Chondrocyte (in vitro differentiated cells): ENCODE measurements at regions not wholly inside any gene's neighbourhood (a gene's known extent, or its start where the extent isn't known, plus 50 kb on each side); places are given as distances from the start of the nearest gene placed in this dataset.

Experiments used
- DNase-seq: peaks from one replicate; pipeline ENCODE4 v3.0.0; 2021; ENCODE audit warnings: mixed read lengths, low spot score
- H3K27ac Mint-ChIP-seq: one replicate; pipeline ENCODE4 v1.8.0; 2021; ENCODE audit warnings: mild to moderate bottlenecking, moderate library complexity, mixed read lengths; ENCODE audit not compliant: unreplicated experiment
- H3K27me3 Mint-ChIP-seq: 2 replicates; pipeline ENCODE4 v1.8.0; 2021; ENCODE audit warnings: low read depth, mixed read lengths
- H3K36me3 Mint-ChIP-seq: 2 replicates; pipeline ENCODE4 v1.8.0; 2021; ENCODE audit warnings: low read depth, mixed read lengths
- H3K4me1 Mint-ChIP-seq: 2 replicates; pipeline ENCODE4 v1.8.0; 2021; ENCODE audit warnings: low read depth, mild to moderate bottlenecking, mixed read lengths
- H3K4me3 Mint-ChIP-seq: one replicate; pipeline ENCODE4 v1.8.0; 2021; ENCODE audit warnings: mild to moderate bottlenecking, moderate library complexity, mixed read lengths; ENCODE audit not compliant: unreplicated experiment
- H3K9me3 Mint-ChIP-seq: 2 replicates; pipeline ENCODE4 v1.8.0; 2021; ENCODE audit warnings: low read depth, mixed read lengths
- TF ChIP-seq, protein P1 (sequence below): fragments of 200-600 bp; sonication (generic); IDR thresholded peaks from 2 replicates; pipeline ENCODE4 v1.5.0; 2021; ENCODE audit warnings: antibody characterized with exemption, mild to moderate bottlenecking, moderate library complexity

DNA sequence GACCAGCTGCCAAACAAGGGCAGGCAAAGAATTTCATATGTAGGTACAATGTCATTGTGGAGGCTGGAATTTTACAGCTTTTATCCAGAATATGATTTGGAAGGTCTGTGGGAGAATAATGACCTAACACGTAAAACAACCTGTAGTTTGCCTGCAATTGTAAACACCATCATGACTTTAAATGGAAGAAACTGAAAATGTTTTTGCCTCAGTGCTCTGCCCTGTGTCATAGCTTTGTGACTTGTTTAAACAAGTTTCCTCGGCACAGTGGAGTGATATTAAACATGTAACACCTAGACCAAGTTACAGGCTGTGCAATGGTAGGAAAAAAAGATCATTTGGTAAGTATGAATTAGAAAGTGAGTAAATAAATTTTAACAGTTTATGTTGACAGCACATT, 171.6 kb upstream of the MBNL1 start:
- Mint-ChIP-seq H3K9me3 (peaks cover 7% of the 10 kb centered on the region), H3K27me3 (no peaks in the 10 kb centered on the region), H3K36me3 (no peaks in the 10 kb centered on the region), H3K27ac (no peak overlapping the region), H3K4me1 (no peaks in the 10 kb centered on the region), H3K4me3 (no peak overlapping the region)
- no peak for DNase-seq
- TF ChIP-seq, protein P1, sequence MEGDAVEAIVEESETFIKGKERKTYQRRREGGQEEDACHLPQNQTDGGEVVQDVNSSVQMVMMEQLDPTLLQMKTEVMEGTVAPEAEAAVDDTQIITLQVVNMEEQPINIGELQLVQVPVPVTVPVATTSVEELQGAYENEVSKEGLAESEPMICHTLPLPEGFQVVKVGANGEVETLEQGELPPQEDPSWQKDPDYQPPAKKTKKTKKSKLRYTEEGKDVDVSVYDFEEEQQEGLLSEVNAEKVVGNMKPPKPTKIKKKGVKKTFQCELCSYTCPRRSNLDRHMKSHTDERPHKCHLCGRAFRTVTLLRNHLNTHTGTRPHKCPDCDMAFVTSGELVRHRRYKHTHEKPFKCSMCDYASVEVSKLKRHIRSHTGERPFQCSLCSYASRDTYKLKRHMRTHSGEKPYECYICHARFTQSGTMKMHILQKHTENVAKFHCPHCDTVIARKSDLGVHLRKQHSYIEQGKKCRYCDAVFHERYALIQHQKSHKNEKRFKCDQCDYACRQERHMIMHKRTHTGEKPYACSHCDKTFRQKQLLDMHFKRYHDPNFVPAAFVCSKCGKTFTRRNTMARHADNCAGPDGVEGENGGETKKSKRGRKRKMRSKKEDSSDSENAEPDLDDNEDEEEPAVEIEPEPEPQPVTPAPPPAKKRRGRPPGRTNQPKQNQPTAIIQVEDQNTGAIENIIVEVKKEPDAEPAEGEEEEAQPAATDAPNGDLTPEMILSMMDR, result no peak

DNA sequence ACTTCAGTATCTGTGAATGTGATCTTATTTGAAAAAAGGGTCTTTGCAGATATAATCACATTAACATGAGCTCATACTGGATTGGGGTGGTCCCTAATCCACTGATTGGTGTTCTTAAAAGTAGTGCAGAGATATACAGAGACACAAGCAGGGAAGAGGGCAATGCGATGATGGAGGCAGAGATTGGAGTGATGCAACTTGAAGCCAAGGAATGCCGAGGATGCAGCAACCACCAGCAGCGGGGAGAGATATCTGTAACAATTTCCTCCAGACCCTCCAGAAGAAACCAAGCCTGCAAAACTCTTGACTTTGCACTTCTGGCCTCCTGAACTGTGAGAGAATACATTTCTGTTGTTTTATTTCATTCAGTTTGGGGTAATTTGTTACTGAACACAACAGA, 171.0 kb upstream of the MBNL1 start:
- peaks cover 7% of the 10 kb centered on the region for H3K9me3 Mint-ChIP-seq
- DNase-seq, result no peak
- TF ChIP-seq, protein P1, result no peak
- H3K27me3 Mint-ChIP-seq, result no peaks in the 10 kb centered on the region
- H3K4me3 Mint-ChIP-seq, result no peak overlapping the region
- H3K27ac Mint-ChIP-seq, result no peak overlapping the region
- H3K4me1 Mint-ChIP-seq, result no peaks in the 10 kb centered on the region
- H3K36me3 Mint-ChIP-seq, result no peaks in the 10 kb centered on the region

DNA sequence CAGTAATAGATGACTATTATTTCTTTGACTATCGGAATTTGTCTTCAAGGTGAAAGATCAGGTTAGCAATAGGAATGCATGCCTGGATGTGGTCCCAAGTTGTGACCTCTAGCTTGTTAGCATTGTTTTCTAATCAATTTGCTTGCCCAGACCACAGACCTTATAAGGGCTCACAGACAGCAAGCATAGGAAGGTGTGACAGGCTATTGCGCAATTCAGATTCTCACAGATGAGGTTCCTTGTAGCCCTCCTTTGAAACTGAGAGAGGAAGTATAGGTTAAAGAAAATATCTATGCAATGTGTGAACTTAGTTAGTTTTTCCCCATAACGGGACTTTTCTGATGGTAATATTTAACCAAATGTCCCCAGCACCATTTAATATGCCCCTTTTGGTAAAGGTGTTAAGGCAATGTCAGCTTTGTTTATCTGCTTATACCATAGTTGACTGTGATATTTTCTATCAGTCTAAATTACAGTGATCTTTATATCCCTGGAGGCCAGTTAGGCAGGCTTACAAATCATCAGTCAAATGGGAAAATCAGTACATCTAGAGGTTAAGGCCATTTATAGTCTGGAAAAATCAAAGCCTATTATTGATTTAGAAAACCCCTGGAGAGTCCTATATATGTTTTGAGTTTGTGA, 168.1 kb upstream of the MBNL1 start:
- H3K4me1 Mint-ChIP-seq, result no peaks in the 10 kb centered on the region
- no peaks in the 10 kb centered on the region for H3K36me3 Mint-ChIP-seq
- H3K9me3 Mint-ChIP-seq, result no peaks in the 10 kb centered on the region
- no peak overlapping the region for H3K27ac Mint-ChIP-seq
- H3K4me3 Mint-ChIP-seq, result no peak overlapping the region
- DNase-seq, result no peak
- no peaks in the 10 kb centered on the region for H3K27me3 Mint-ChIP-seq
- TF ChIP-seq, protein P1, result no peak

DNA sequence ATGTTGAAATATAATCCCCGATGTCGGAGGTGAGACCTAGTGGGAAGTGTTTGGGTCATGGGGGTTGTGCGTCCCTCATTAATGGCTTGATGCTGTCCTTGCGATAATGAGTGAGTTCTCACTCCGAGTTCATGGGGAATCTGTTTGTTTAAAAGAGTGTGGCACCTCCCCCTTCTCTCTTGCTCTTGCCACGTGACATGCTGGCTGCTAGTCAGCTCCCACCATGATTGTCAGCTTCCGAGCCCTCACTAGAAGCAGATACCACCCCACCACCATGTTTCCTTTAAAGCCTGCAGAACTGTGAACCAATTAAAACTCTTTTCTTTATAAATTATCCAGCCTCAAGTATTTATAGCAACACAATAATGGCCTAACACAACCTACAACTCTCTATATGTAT, 166.3 kb upstream of the MBNL1 start:
- H3K4me3 Mint-ChIP-seq, result no peak overlapping the region
- no peak overlapping the region for H3K27ac Mint-ChIP-seq
- H3K9me3 Mint-ChIP-seq, result no peaks in the 10 kb centered on the region
- no peak for DNase-seq
- H3K36me3 Mint-ChIP-seq, result no peaks in the 10 kb centered on the region
- H3K27me3 Mint-ChIP-seq, result no peaks in the 10 kb centered on the region
- TF ChIP-seq, protein P1, result no peak
- no peaks in the 10 kb centered on the region for H3K4me1 Mint-ChIP-seq

DNA sequence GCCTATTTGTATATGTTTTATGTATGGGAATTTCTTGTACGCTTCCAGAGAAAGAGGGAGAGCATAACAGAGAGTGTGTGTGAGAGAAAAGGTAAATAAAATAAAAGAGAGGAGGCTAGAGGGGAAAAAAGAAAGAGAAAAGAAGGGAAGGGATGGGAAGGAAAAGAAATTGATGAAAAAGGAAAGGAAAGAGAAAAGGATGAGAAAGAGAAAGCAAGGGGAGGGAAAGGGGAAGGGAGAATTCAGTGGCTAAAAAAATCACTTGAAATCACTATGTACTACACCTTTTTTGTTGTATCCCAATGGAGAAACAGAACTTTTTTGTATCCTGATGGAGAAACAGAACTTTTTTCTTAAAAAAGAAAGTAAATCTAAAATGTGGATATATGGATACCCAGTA, 165.5 kb upstream of the MBNL1 start:
- DNase-seq, result no peak
- TF ChIP-seq, protein P1, result no peak
- Mint-ChIP-seq H3K36me3 (no peaks in the 10 kb centered on the region), H3K4me1 (no peaks in the 10 kb centered on the region), H3K27me3 (no peaks in the 10 kb centered on the region), H3K27ac (no peak overlapping the region), H3K9me3 (no peaks in the 10 kb centered on the region), H3K4me3 (no peak overlapping the region)
